ENCODE measurements at regions not wholly inside any gene's neighbourhood (a gene's known extent, or its start where the extent isn't known, plus 50 kb on each side); places are given as distances from the start of the nearest gene placed in this dataset.
"Not testable (repeated sequence)": the region's sequence is repeated elsewhere in the genome, so short reads cannot be mapped to it uniquely, and the experiment has no call there.

DNA sequence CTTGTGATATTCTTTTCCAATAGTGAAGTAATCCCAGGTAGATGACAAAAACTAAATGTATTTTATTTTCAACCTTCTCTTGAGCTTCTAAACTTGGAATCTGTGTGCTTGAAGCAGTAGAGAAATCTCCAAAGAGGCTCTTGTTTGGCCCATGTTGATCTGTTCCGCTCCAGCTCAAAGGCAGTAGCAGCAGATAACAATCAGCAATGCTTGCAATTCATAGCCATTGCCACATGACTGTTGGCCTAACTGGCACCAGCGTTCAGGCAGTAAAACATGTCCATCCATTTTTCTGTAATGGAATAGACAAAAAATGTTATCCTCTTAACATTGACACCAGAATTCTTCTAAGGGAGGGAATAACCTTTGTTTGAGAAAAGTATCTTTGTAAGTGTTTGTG is 270.7 kb upstream of the MSX2 start:
- no peaks in the 10 kb centered on the region for H3K4me1 ChIP-seq (ENCODE audit: control insufficient read depth, insufficient read depth, low read length)
- DNase-seq, result peak in 1 of 2 donors; percentile 7
- H3K4me3 ChIP-seq (ENCODE audit: low read length), result no peak overlapping the region
- WGBS (ENCODE audit: insufficient coverage, low lambda C conversion rate), result no CpG with 5 or more reads among the region's 2 CpGs
- no peaks in the 10 kb centered on the region for H3K9me3 ChIP-seq (ENCODE audit: control insufficient read depth, low read depth, low read length)
- no peaks in the 10 kb centered on the region for H3K27me3 ChIP-seq (ENCODE audit: control insufficient read depth, insufficient read depth, low read length)
- no peaks in the 10 kb centered on the region for H3K36me3 ChIP-seq (ENCODE audit: control insufficient read depth, insufficient read depth, low read length)
- H3K27ac ChIP-seq (ENCODE audit: low read length), result no peak overlapping the region

DNA sequence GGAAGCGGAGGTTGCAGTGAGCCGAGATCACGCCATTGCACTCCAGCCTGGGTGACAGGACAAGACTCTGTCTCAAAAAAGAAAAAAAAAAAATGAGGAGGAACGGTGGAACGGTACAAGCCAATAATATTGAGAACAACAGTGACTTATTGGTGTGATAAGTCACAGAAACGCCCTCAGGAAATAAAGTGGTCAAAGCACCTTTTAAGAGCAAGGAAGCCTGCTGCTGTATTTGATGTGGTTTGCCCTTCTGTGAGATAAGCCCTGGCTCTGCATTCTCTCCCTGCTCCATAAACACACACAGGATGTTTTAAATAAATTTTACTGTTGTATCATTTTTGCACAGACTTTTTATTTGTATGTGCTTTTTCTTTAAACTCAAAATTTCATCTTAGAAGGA is 269.9 kb upstream of the MSX2 start:
- no CpG with 5 or more reads among the region's 6 CpGs for WGBS (ENCODE audit: insufficient coverage, low lambda C conversion rate)
- H3K9me3 ChIP-seq (ENCODE audit: control insufficient read depth, low read depth, low read length), result no peaks in the 10 kb centered on the region
- H3K4me3 ChIP-seq (ENCODE audit: low read length), result no peak overlapping the region
- no peak for DNase-seq
- H3K27ac ChIP-seq (ENCODE audit: low read length), result no peak overlapping the region
- no peaks in the 10 kb centered on the region for H3K4me1 ChIP-seq (ENCODE audit: control insufficient read depth, insufficient read depth, low read length)
- H3K27me3 ChIP-seq (ENCODE audit: control insufficient read depth, insufficient read depth, low read length), result no peaks in the 10 kb centered on the region
- H3K36me3 ChIP-seq (ENCODE audit: control insufficient read depth, insufficient read depth, low read length), result no peaks in the 10 kb centered on the region

DNA sequence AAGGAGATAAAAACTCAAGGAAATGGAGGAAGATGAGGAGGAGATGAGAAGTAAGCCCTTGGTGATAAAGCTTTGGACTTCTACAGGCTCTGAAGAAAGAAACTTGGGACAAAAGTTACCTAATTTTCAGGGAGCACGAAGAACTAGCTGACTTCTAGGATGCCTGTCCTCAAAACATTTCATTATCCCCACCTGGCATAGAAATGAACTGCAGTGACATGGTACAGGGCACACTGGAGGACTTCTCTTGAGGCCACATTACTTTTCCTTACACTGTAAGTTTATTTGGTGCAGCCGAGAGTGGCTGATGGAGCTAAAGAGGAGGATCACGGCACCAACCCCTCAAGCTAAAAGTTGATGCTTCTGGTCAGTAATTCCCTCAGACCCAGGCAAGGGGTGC is 269.5 kb upstream of the MSX2 start:
- no peaks in the 10 kb centered on the region for H3K27me3 ChIP-seq (ENCODE audit: control insufficient read depth, insufficient read depth, low read length)
- H3K4me3 ChIP-seq (ENCODE audit: low read length), result no peak overlapping the region
- H3K27ac ChIP-seq (ENCODE audit: low read length), result no peak overlapping the region
- peaks cover 3% of the 10 kb centered on the region for H3K4me1 ChIP-seq (ENCODE audit: control insufficient read depth, insufficient read depth, low read length)
- H3K36me3 ChIP-seq (ENCODE audit: control insufficient read depth, insufficient read depth, low read length), result no peaks in the 10 kb centered on the region
- no peak for DNase-seq
- H3K9me3 ChIP-seq (ENCODE audit: control insufficient read depth, low read depth, low read length), result no peaks in the 10 kb centered on the region
- no CpG with 5 or more reads among the region's 3 CpGs for WGBS (ENCODE audit: insufficient coverage, low lambda C conversion rate)

DNA sequence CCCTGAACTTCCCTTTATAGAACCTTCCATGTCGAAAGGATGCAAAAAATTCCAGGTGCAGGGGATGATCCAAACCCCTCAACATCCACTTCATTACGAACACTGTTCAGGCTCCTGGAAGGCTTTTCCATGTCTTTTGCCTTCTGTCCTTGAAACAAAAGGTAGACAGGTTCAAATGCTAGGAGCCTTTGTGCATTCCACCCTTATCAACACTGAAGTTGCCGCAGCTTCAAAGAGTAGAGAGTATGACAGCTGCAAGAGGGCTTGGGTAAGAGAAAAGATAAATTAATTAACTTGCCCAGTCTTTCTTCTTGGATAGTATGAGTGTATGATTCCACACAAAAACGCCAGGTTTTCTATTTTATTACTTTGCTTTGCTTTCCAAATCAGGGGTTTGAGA is 269.1 kb upstream of the MSX2 start:
- Histone ChIP-seq H3K4me3 (ENCODE audit: low read length) (no peak overlapping the region), H3K9me3 (ENCODE audit: control insufficient read depth, low read depth, low read length) (no peaks in the 10 kb centered on the region), H3K27ac (ENCODE audit: low read length) (no peak overlapping the region), H3K4me1 (ENCODE audit: control insufficient read depth, insufficient read depth, low read length) (peaks cover 6% of the 10 kb centered on the region), H3K27me3 (ENCODE audit: control insufficient read depth, insufficient read depth, low read length) (no peaks in the 10 kb centered on the region), H3K36me3 (ENCODE audit: control insufficient read depth, insufficient read depth, low read length) (no peaks in the 10 kb centered on the region)
- no CpG with 5 or more reads among the region's 4 CpGs for WGBS (ENCODE audit: insufficient coverage, low lambda C conversion rate)
- DNase-seq, result peak in 1 of 2 donors; percentile 43

DNA sequence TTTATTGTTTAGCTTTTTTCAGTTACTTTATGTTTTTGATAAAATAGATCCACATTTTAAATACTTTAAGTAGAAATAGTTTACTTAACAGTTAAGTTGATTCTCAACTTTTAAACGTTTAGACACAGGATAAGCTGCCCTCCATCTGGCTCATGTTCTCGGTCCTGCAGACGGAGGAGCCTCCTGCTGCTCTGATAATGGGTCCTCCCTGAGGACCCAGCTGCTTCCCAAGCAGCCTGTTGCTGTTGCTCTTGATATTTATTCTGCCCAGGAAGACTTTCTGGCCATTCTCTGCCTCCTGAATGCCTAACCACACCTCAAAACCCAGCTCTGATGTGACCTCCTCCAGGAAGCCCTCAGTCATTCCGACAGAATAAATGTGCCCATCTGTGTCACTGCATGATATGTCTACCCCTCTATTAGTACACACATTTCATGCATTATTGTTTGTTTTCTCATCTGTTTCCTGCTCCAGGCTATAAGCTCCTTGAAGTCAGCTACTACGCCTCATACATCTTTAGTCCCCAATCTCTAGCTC is 267.2 kb upstream of the MSX2 start:
- Histone ChIP-seq H3K36me3 (ENCODE audit: control insufficient read depth, insufficient read depth, low read length) (no peaks in the 10 kb centered on the region), H3K4me1 (ENCODE audit: control insufficient read depth, insufficient read depth, low read length) (peaks cover 21% of the 10 kb centered on the region), H3K27ac (ENCODE audit: low read length) (no peak overlapping the region), H3K4me3 (ENCODE audit: low read length) (no peak overlapping the region), H3K9me3 (ENCODE audit: control insufficient read depth, low read depth, low read length) (no peaks in the 10 kb centered on the region), H3K27me3 (ENCODE audit: control insufficient read depth, insufficient read depth, low read length) (no peaks in the 10 kb centered on the region)
- 0% methylated on average over 1 of the region's 5 CpGs for WGBS (ENCODE audit: insufficient coverage, low lambda C conversion rate)
- no peak for DNase-seq

DNA sequence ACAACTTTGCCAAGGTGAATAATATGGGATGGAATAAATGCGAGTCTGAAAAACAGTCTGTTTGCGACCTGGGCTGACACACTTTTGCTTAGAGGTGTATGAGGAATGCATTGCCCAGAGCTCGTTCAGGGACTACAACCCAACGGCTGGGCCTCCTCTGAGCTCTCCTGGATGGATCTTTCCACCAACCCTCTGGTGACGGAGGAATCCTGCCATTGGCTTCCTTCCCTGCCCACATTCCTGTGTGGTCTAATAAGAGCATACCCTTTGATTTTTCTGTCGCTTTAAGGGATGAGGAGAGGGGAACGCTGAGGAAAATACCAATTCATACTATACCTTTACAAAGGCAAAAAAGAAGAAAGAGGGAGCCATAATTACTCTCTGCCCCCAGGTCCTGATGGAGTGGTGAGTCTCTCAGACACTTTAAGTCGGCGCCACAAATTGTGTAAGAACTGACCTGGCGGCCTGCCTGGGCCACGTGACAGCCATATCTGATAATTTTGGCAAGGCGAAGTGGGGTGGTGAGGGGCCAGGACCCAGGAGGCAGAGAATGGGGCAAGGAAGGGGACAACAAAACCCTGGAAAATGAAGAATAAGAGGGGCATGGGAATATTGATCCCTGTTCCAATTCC is 265.2 kb upstream of the MSX2 start:
- Histone ChIP-seq H3K4me3 (ENCODE audit: low read length) (no peak overlapping the region), H3K36me3 (ENCODE audit: control insufficient read depth, insufficient read depth, low read length) (no peaks in the 10 kb centered on the region), H3K27ac (ENCODE audit: low read length) (no peak overlapping the region), H3K27me3 (ENCODE audit: control insufficient read depth, insufficient read depth, low read length) (no peaks in the 10 kb centered on the region), H3K4me1 (ENCODE audit: control insufficient read depth, insufficient read depth, low read length) (peaks cover 21% of the 10 kb centered on the region), H3K9me3 (ENCODE audit: control insufficient read depth, low read depth, low read length) (no peaks in the 10 kb centered on the region)
- no CpG with 5 or more reads among the region's 12 CpGs for WGBS (ENCODE audit: insufficient coverage, low lambda C conversion rate)
- peak in 1 of 2 donors; percentile 11 for DNase-seq

DNA sequence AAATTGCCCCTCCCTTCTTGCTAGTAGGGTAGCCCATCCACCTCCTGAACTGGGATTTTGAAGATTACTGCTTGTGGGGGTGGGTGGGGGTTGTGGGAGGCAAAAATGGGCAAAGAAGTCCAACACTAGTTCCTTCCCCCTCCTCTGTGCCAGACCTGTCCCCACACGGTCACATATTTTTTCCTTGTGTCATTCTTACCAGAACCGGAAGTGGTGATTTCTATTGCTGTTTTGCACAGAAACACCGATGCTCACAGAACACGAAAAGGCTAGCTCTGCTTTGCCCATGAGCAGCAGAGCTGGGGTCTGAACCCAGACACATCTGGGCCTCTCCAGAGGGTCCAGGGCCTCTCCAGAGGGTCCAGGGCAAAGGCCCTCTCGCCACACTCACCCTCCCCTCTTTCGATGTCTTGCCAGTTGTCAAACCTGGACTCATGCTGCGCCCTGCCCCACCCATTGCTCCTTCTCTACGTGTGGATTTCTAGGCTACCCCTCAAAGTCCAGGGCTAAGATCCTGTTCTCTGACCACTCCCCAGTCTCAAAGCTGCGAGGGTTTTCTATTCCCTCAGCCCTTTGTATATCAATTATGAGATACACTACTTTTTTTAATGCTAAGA is 264.4 kb upstream of the MSX2 start:
- Histone ChIP-seq H3K27ac (ENCODE audit: low read length) (no peak overlapping the region), H3K27me3 (ENCODE audit: control insufficient read depth, insufficient read depth, low read length) (no peaks in the 10 kb centered on the region), H3K4me1 (ENCODE audit: control insufficient read depth, insufficient read depth, low read length) (peaks cover 21% of the 10 kb centered on the region), H3K4me3 (ENCODE audit: low read length) (no peak overlapping the region), H3K9me3 (ENCODE audit: control insufficient read depth, low read depth, low read length) (no peaks in the 10 kb centered on the region), H3K36me3 (ENCODE audit: control insufficient read depth, insufficient read depth, low read length) (no peaks in the 10 kb centered on the region)
- peak in 1 of 2 donors; percentile 50 for DNase-seq
- WGBS (ENCODE audit: insufficient coverage, low lambda C conversion rate), result 22% methylated on average over 3 of the region's 9 CpGs

DNA sequence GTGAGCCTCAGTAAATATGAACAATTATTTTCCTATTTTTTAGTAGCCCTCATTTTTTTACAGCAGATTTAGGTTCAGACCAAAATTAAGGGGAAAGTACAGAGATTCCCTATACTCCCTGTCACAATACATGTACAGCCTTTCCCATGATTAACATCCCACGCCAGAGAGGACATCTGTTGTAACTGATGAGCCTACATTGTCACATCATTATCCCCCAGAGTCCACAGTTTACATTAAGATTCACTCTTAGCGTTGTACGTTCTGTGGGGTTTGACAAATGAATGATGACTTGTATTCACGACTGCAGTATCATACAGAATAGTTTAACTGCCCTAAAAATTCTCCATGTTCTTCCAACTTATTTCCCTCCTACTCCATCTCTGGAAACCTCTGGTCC is 262.3 kb upstream of the MSX2 start:
- no peak overlapping the region for H3K4me3 ChIP-seq (ENCODE audit: low read length)
- WGBS (ENCODE audit: insufficient coverage, low lambda C conversion rate), result no CpG with 5 or more reads among the region's 4 CpGs
- H3K36me3 ChIP-seq (ENCODE audit: control insufficient read depth, insufficient read depth, low read length), result no peaks in the 10 kb centered on the region
- DNase-seq, result no peak
- H3K27me3 ChIP-seq (ENCODE audit: control insufficient read depth, insufficient read depth, low read length), result no peaks in the 10 kb centered on the region
- H3K27ac ChIP-seq (ENCODE audit: low read length), result no peak overlapping the region
- peaks cover 21% of the 10 kb centered on the region for H3K4me1 ChIP-seq (ENCODE audit: control insufficient read depth, insufficient read depth, low read length)
- H3K9me3 ChIP-seq (ENCODE audit: control insufficient read depth, low read depth, low read length), result no peaks in the 10 kb centered on the region

DNA sequence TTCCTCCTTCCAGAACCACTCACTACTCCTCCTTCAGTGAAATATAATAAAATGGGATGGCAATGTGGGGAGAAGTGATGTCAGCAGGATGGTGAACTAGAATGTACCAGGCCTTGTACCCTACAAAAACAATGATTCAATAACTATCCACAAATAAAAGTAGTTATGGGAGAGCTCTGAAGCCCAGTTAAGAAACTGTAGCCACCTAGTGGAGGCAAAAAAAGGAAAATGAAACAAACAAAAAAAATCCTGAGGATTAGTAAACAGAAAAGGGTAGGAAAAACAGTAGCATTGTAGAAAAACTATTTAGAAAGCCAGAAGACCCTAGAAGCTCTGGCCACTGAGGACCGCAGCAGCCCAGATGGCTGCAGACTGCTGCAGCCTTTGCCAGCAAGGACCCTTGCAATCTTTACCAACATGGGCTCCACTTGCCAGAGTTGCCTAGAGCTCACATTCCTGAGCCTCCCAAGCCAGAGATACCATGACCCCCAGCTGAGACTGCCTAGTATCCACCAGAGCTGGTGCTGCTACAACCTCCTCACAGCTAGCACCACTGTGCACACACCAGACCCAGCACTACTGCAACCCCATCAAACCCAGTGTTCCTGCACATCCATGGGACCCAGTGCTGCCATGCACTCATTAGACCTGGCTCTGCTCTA is 259.7 kb upstream of the MSX2 start:
- Histone ChIP-seq H3K27me3 (ENCODE audit: control insufficient read depth, insufficient read depth, low read length) (no peaks in the 10 kb centered on the region), H3K9me3 (ENCODE audit: control insufficient read depth, low read depth, low read length) (no peaks in the 10 kb centered on the region), H3K36me3 (ENCODE audit: control insufficient read depth, insufficient read depth, low read length) (no peaks in the 10 kb centered on the region), H3K4me1 (ENCODE audit: control insufficient read depth, insufficient read depth, low read length) (peaks cover 21% of the 10 kb centered on the region), H3K4me3 (ENCODE audit: low read length) (no peak overlapping the region), H3K27ac (ENCODE audit: low read length) (no peak overlapping the region)
- WGBS (ENCODE audit: insufficient coverage, low lambda C conversion rate), result no CpG with 5 or more reads among the region's 1 CpG
- DNase-seq, result no peak

DNA sequence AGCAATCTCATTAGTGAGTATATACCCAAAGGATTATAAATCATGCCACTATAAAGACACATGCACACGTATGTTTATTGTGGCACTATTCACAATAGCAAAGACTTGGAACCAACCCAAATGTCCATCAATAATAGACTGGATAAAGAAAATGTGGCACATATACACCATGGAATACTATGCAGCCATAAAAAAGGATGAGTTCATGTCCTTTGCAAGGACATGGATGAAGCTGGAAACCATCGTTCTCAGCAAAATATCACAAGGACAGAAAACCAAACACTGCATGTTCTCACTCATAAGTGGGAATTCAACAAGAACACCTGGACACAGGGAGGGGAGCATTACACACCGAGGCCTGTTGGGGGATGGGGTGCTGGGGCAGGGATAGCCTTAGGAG is 252.9 kb upstream of the MSX2 start:
- not testable (repeated sequence) for H3K9me3 ChIP-seq (ENCODE audit: control insufficient read depth, low read depth, low read length); H3K36me3 ChIP-seq (ENCODE audit: control insufficient read depth, insufficient read depth, low read length); H3K27me3 ChIP-seq (ENCODE audit: control insufficient read depth, insufficient read depth, low read length); H3K27ac ChIP-seq (ENCODE audit: low read length); H3K4me1 ChIP-seq (ENCODE audit: control insufficient read depth, insufficient read depth, low read length); H3K4me3 ChIP-seq (ENCODE audit: low read length); DNase-seq
- WGBS (ENCODE audit: insufficient coverage, low lambda C conversion rate), result no CpG with 5 or more reads among the region's 3 CpGs
